ENCODE measurements at regions not wholly inside any gene's neighbourhood (a gene's known extent, or its start where the extent isn't known, plus 50 kb on each side); places are given as distances from the start of the nearest gene placed in this dataset.

DNA sequence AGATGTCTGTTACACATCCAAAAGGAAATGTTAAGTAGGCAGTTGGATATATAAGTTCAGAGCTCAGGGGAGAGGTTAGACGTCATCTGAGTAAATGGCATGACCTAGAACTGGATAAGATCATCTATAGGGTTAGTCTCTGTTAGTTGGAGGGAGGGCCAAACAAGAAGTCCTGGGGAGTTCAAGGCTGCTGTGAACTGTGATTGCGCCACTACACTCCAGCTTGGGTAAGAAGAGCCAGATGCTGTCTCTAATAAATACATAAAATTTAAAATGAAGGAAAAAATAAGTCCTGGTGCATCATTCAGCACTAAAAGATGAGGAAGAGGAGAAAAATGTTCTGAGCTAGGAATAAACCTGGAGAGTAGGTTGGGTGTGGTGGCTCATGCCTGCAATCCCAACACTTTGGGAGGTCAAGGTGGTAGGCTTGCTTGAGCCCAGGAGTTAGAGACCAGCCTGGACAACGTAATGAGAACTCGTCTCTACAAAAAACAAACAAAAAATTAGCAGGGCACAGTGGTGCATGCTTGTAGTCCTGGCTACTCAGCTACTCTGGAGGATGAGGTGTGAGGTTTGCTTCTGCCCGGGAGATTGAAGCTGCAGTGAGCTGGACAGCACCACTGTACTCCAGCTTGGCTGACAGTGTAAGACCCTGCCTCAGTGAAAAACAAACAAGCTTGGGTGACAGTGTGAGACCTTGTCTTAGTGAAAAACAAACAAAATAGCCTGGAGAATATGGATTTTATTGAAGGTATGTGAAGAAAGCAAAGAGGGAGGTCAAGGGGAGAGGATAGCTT is 123.6 kb downstream of the ACTBL2 start:
- TF ChIP-seq, protein P1, sequence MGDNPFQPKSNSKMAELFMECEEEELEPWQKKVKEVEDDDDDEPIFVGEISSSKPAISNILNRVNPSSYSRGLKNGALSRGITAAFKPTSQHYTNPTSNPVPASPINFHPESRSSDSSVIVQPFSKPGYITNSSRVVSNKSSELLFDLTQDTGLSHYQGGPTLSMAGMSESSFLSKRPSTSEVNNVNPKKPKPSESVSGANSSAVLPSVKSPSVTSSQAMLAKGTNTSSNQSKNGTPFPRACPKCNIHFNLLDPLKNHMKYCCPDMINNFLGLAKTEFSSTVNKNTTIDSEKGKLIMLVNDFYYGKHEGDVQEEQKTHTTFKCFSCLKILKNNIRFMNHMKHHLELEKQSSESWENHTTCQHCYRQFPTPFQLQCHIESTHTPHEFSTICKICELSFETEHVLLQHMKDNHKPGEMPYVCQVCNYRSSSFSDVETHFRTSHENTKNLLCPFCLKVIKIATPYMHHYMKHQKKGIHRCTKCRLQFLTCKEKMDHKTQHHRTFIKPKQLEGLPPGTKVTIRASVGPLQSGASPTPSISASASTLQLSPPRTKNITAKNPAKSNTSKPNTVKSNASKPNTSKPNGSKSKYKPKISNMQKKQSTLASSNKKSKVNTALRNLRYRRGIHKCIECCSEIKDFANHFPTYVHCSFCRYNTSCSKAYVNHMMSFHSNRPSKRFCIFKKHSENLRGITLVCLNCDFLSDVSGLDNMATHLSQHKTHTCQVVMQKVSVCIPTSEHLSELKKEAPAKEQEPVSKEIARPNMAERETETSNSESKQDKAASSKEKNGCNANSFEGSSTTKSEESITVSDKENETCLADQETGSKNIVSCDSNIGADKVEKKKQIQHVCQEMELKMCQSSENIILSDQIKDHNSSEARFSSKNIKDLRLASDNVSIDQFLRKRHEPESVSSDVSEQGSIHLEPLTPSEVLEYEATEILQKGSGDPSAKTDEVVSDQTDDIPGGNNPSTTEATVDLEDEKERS (tag by site-specific recombination; IDR thresholded peaks at IDR 0.05) = no peak
- TF ChIP-seq ZNF76 (tag by site-specific recombination; IDR thresholded peaks at IDR 0.05; ENCODE audit: borderline replicate concordance, low read depth) (no peak), TCF7L2 (IDR thresholded peaks at IDR 0.05; ENCODE audit: borderline replicate concordance, low read depth, low read length) (no peak), ZNF140 (tag by site-specific recombination; IDR thresholded peaks at IDR 0.05) (no peak), ZFP69B (tag by site-specific recombination; IDR thresholded peaks at IDR 0.05) (no peak), ZNF791 (tag by site-specific recombination; IDR thresholded peaks at IDR 0.05) (no peak), ZNF423 (tag by site-specific recombination; IDR thresholded peaks at IDR 0.05) (no peak), ZNF394 (tag by site-specific recombination; IDR thresholded peaks at IDR 0.05; ENCODE audit: borderline replicate concordance) (no peak), ZSCAN23 (tag by site-specific recombination; IDR thresholded peaks at IDR 0.05) (no peak), ZNF274 (IDR thresholded peaks at IDR 0.05; ENCODE audit: low read length) (no peak), ZNF274 (tag by site-specific recombination; IDR thresholded peaks at IDR 0.05; ENCODE audit: borderline replicate concordance) (no peak), BCL11B (tag by site-specific recombination; IDR thresholded peaks at IDR 0.05; ENCODE audit: low read depth) (no peak)
- TF ChIP-seq, protein P2, sequence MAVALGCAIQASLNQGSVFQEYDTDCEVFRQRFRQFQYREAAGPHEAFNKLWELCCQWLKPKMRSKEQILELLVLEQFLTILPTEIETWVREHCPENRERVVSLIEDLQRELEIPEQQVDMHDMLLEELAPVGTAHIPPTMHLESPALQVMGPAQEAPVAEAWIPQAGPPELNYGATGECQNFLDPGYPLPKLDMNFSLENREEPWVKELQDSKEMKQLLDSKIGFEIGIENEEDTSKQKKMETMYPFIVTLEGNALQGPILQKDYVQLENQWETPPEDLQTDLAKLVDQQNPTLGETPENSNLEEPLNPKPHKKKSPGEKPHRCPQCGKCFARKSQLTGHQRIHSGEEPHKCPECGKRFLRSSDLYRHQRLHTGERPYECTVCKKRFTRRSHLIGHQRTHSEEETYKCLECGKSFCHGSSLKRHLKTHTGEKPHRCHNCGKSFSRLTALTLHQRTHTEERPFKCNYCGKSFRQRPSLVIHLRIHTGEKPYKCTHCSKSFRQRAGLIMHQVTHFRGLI (tag by site-specific recombination; IDR thresholded peaks at IDR 0.05) = no peak
- TF ChIP-seq, protein P3, sequence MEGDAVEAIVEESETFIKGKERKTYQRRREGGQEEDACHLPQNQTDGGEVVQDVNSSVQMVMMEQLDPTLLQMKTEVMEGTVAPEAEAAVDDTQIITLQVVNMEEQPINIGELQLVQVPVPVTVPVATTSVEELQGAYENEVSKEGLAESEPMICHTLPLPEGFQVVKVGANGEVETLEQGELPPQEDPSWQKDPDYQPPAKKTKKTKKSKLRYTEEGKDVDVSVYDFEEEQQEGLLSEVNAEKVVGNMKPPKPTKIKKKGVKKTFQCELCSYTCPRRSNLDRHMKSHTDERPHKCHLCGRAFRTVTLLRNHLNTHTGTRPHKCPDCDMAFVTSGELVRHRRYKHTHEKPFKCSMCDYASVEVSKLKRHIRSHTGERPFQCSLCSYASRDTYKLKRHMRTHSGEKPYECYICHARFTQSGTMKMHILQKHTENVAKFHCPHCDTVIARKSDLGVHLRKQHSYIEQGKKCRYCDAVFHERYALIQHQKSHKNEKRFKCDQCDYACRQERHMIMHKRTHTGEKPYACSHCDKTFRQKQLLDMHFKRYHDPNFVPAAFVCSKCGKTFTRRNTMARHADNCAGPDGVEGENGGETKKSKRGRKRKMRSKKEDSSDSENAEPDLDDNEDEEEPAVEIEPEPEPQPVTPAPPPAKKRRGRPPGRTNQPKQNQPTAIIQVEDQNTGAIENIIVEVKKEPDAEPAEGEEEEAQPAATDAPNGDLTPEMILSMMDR (tag by site-specific recombination; IDR thresholded peaks at IDR 0.05) = no peak
- TF ChIP-seq, protein P4, sequence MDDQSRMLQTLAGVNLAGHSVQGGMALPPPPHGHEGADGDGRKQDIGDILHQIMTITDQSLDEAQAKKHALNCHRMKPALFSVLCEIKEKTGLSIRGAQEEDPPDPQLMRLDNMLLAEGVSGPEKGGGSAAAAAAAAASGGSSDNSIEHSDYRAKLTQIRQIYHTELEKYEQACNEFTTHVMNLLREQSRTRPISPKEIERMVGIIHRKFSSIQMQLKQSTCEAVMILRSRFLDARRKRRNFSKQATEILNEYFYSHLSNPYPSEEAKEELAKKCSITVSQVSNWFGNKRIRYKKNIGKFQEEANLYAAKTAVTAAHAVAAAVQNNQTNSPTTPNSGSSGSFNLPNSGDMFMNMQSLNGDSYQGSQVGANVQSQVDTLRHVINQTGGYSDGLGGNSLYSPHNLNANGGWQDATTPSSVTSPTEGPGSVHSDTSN (CRISPR knock-in tag; IDR thresholded peaks at IDR 0.05) = no peak
